Stomach (tissue), 4 donors: ENCODE measurements at regions not wholly inside any gene's neighbourhood (a gene's known extent, or its start where the extent isn't known, plus 50 kb on each side); places are given as distances from the start of the nearest gene placed in this dataset.

Experiments used
- CTCF ChIP-seq, 7 experiments: fragments of 450-650 bp in 4 of 7; fragments of 200-600 bp in 3 of 7; sonication (generic) in 3 of 7; IDR thresholded peaks; one replicate each; pipeline ENCODE4 v1.5.1; 2016 to 2019; ENCODE audit warnings: antibody characterized with exemption in 7 of 7, control low read depth in 2 of 7, mild to moderate bottlenecking in 1 of 7
- EP300 ChIP-seq: sonication (generic); formaldehyde crosslinking; IDR thresholded peaks from one replicate; pipeline ENCODE4 v1.6.1; 2017; ENCODE audit warnings: antibody characterized with exemption
- POLR2A ChIP-seq, 4 donors: fragments of 450-650 bp; IDR thresholded peaks; one replicate each; pipeline ENCODE4 v1.6.1; 2016; ENCODE audit warnings: antibody characterized with exemption in 4 of 4, control low read depth in 2 of 4, mild to moderate bottlenecking in 1 of 4, moderate library complexity in 1 of 4

- no peak for TF ChIP-seq CTCF (IDR thresholded peaks at IDR 0.05)
- TF ChIP-seq POLR2A (IDR thresholded peaks at IDR 0.05): no peak
- no peak for TF ChIP-seq EP300
These were observed 163.8 kb downstream of the EBLN2 start for GRCh38 chr3:73225146-73225855.
